Stimulated activated naive CD8-positive, alpha-beta T cell treated with anti-CD3 and anti-CD28 coated beads, Interleukin-15, amount 100 ng/mL, for 72 hours (primary cell): ENCODE measurements at regions not wholly inside any gene's neighbourhood (a gene's known extent, or its start where the extent isn't known, plus 50 kb on each side); places are given as distances from the start of the nearest gene placed in this dataset.

ENCODE experiments used
- ATAC-seq: fragments of 150-1000 bp; cut with Tn5 transposase; 2 replicates; pipeline ENCODE4 v1.10.0; 2021; ENCODE audit warnings: mild to moderate bottlenecking, moderate library complexity
- DNase-seq, 2 donors: peaks; one replicate each; pipeline ENCODE4 v3.0.0; 2021 to 2022
- H3K27ac Mint-ChIP-seq, 2 donors: one replicate each; pipeline ENCODE4 v1.8.0; 2022; ENCODE audit warnings: mild to moderate bottlenecking in 2 of 2, mixed read lengths in 2 of 2, moderate library complexity in 2 of 2
- H3K27me3 Mint-ChIP-seq: one replicate; pipeline ENCODE4 v1.8.0; 2022; ENCODE audit warnings: mixed read lengths
- H3K4me1 Mint-ChIP-seq: one replicate; pipeline ENCODE4 v1.8.0; 2022; ENCODE audit warnings: mild to moderate bottlenecking, mixed read lengths
- H3K4me3 Mint-ChIP-seq, 2 donors: one replicate each; pipeline ENCODE4 v1.8.0; 2022; ENCODE audit warnings: mild to moderate bottlenecking in 2 of 2, mixed read lengths in 2 of 2, moderate library complexity in 1 of 2
- H3K9me3 Mint-ChIP-seq, 2 donors: one replicate each; pipeline ENCODE4 v1.8.0; 2022; ENCODE audit warnings: mixed read lengths in 2 of 2

- peaks cover 6% of the 10 kb centered on the region for H3K27me3 Mint-ChIP-seq
Measured at GRCh38 chr6:132244744-132245143, 156.5 kb downstream of the MOXD1 start.

GRCh38 chr6:132236744-132237143 is 164.5 kb downstream of the MOXD1 start:
- H3K4me3 Mint-ChIP-seq = no peak overlapping the region
- H3K9me3 Mint-ChIP-seq = no peaks in the 10 kb centered on the region
- no peaks in the 10 kb centered on the region for H3K4me1 Mint-ChIP-seq
- peaks cover 13% of the 10 kb centered on the region for H3K27me3 Mint-ChIP-seq
- ATAC-seq (no peak), DNase-seq (no peak)
- no peak overlapping the region for H3K27ac Mint-ChIP-seq

More at GRCh38 chr6:132244744-132245143, 156.5 kb downstream of the MOXD1 start:
- no peak for ATAC-seq
- H3K4me1 Mint-ChIP-seq = no peaks in the 10 kb centered on the region
- no peaks in the 10 kb centered on the region for H3K9me3 Mint-ChIP-seq
- no peak for DNase-seq
- H3K4me3 Mint-ChIP-seq = no peak overlapping the region
- H3K27ac Mint-ChIP-seq = no peak overlapping the region

- Mint-ChIP-seq H3K27me3 (peaks cover 13% of the 10 kb centered on the region), H3K4me1 (no peaks in the 10 kb centered on the region), H3K9me3 (no peaks in the 10 kb centered on the region), H3K4me3 (no peak overlapping the region), H3K27ac (no peak overlapping the region)
- DNase-seq (no peak), ATAC-seq (no peak)
Measured at GRCh38 chr6:132236281-132236680, 165.0 kb downstream of the MOXD1 start.

GRCh38 chr6:132235596-132236280 is 165.5 kb downstream of the MOXD1 start:
- Mint-ChIP-seq H3K27ac (no peak overlapping the region), H3K27me3 (peaks cover 13% of the 10 kb centered on the region), H3K9me3 (no peaks in the 10 kb centered on the region), H3K4me3 (no peak overlapping the region), H3K4me1 (no peaks in the 10 kb centered on the region)
- ATAC-seq (no peak), DNase-seq (no peak)

- Mint-ChIP-seq H3K9me3 (no peaks in the 10 kb centered on the region), H3K4me3 (no peak overlapping the region), H3K4me1 (no peaks in the 10 kb centered on the region), H3K27ac (no peak overlapping the region), H3K27me3 (peaks cover 13% of the 10 kb centered on the region)
- ATAC-seq (no peak), DNase-seq (no peak)
Measured at GRCh38 chr6:132234356-132234755, 166.9 kb downstream of the MOXD1 start.

GRCh38 chr6:132231121-132231884 is 170.0 kb downstream of the MOXD1 start:
- Mint-ChIP-seq H3K27ac (no peak overlapping the region), H3K9me3 (peaks cover 0 to 14% of the 10 kb centered on the region in 2 donors), H3K4me3 (no peak overlapping the region), H3K27me3 (peaks cover 6% of the 10 kb centered on the region), H3K4me1 (no peaks in the 10 kb centered on the region)
- DNase-seq (no peak), ATAC-seq (no peak)

GRCh38 chr6:132228894-132229293 is 172.4 kb downstream of the MOXD1 start:
- no peak for ATAC-seq
- Mint-ChIP-seq H3K4me3 (no peak overlapping the region), H3K27ac (no peak overlapping the region)

GRCh38 chr6:132227904-132228303 is 173.4 kb downstream of the MOXD1 start:
- Mint-ChIP-seq H3K9me3 (peaks cover 7 to 35% of the 10 kb centered on the region in 2 donors), H3K27ac (no peak overlapping the region), H3K4me1 (no peaks in the 10 kb centered on the region), H3K4me3 (no peak overlapping the region), H3K27me3 (no peaks in the 10 kb centered on the region)
- DNase-seq (no peak), ATAC-seq (no peak)

More at GRCh38 chr6:132228894-132229293, 172.4 kb downstream of the MOXD1 start:
- H3K27me3 Mint-ChIP-seq = no peaks in the 10 kb centered on the region
- H3K9me3 Mint-ChIP-seq = peaks cover 7 to 35% of the 10 kb centered on the region in 2 donors
- no peaks in the 10 kb centered on the region for H3K4me1 Mint-ChIP-seq
- no peak for DNase-seq

GRCh38 chr6:132224943-132225342 is 176.3 kb downstream of the MOXD1 start:
- H3K27ac Mint-ChIP-seq = no peak overlapping the region
- peaks cover 7 to 35% of the 10 kb centered on the region in 2 donors for H3K9me3 Mint-ChIP-seq
- peaks cover under 1% of the 10 kb centered on the region for H3K27me3 Mint-ChIP-seq
- no peaks in the 10 kb centered on the region for H3K4me1 Mint-ChIP-seq
- DNase-seq (no peak), ATAC-seq (no peak)
- H3K4me3 Mint-ChIP-seq = no peak overlapping the region

GRCh38 chr6:132220800-132221199 is 180.5 kb downstream of the MOXD1 start:
- H3K27me3 Mint-ChIP-seq = peaks cover 13% of the 10 kb centered on the region
- ATAC-seq (no peak), DNase-seq (no peak)
- no peak overlapping the region for H3K4me3 Mint-ChIP-seq
- H3K27ac Mint-ChIP-seq = no peak overlapping the region
- H3K4me1 Mint-ChIP-seq = no peaks in the 10 kb centered on the region
- H3K9me3 Mint-ChIP-seq = peaks cover 7 to 16% of the 10 kb centered on the region in 2 donors

- Mint-ChIP-seq H3K27me3 (peaks cover 13% of the 10 kb centered on the region), H3K4me1 (no peaks in the 10 kb centered on the region), H3K9me3 (peaks cover 5 to 7% of the 10 kb centered on the region in 2 donors), H3K27ac (no peak overlapping the region), H3K4me3 (no peak overlapping the region)
- DNase-seq (no peak), ATAC-seq (no peak)
Measured at GRCh38 chr6:132219901-132220300, 181.4 kb downstream of the MOXD1 start.

- H3K27ac Mint-ChIP-seq = no peak overlapping the region
- DNase-seq (no peak), ATAC-seq (no peak)
- H3K4me1 Mint-ChIP-seq = no peaks in the 10 kb centered on the region
- no peaks in the 10 kb centered on the region for H3K9me3 Mint-ChIP-seq
- peaks cover 13% of the 10 kb centered on the region for H3K27me3 Mint-ChIP-seq
- H3K4me3 Mint-ChIP-seq = no peak overlapping the region
Measured at GRCh38 chr6:132218059-132218696, 183.1 kb downstream of the MOXD1 start.

- H3K4me1 Mint-ChIP-seq = no peaks in the 10 kb centered on the region
- no peak for DNase-seq
- H3K4me3 Mint-ChIP-seq = no peak overlapping the region
- no peaks in the 10 kb centered on the region for H3K9me3 Mint-ChIP-seq
- peaks cover 13% of the 10 kb centered on the region for H3K27me3 Mint-ChIP-seq
- H3K27ac Mint-ChIP-seq = no peak overlapping the region
- no peak for ATAC-seq
Measured at GRCh38 chr6:132215805-132216204, 185.5 kb downstream of the MOXD1 start.

- no peak overlapping the region for H3K27ac Mint-ChIP-seq
- H3K4me1 Mint-ChIP-seq = no peaks in the 10 kb centered on the region
- no peaks in the 10 kb centered on the region for H3K9me3 Mint-ChIP-seq
- peaks cover 18% of the 10 kb centered on the region for H3K27me3 Mint-ChIP-seq
- ATAC-seq (no peak), DNase-seq (no peak)
- no peak overlapping the region for H3K4me3 Mint-ChIP-seq
Measured at GRCh38 chr6:132214716-132215115, 186.6 kb downstream of the MOXD1 start.

- Mint-ChIP-seq H3K9me3 (no peaks in the 10 kb centered on the region), H3K27ac (no peak overlapping the region), H3K4me1 (no peaks in the 10 kb centered on the region), H3K27me3 (peaks cover 23% of the 10 kb centered on the region), H3K4me3 (no peak overlapping the region)
- DNase-seq = no peak
- ATAC-seq = no peak
Measured at GRCh38 chr6:132213732-132214131, 187.5 kb downstream of the MOXD1 start.

GRCh38 chr6:132213191-132213590 is 188.1 kb downstream of the MOXD1 start:
- H3K9me3 Mint-ChIP-seq = no peaks in the 10 kb centered on the region
- H3K4me1 Mint-ChIP-seq = no peaks in the 10 kb centered on the region

More at GRCh38 chr6:132213191-132213590, 188.1 kb downstream of the MOXD1 start:
- no peak for ATAC-seq
- DNase-seq = no peak
- Mint-ChIP-seq H3K4me3 (no peak overlapping the region), H3K27ac (no peak overlapping the region), H3K27me3 (peaks cover 23% of the 10 kb centered on the region)
